GM19452 (cell line): ENCODE measurements at regions not wholly inside any gene's neighbourhood (a gene's known extent, or its start where the extent isn't known, plus 50 kb on each side); places are given as distances from the start of the nearest gene placed in this dataset.

Experiments used
- ATAC-seq: cut with Tn5 transposase; IDR thresholded peaks from one replicate; pipeline ENCODE4 v1.9.1; 2021; ENCODE audit not compliant: unreplicated experiment

DNA sequence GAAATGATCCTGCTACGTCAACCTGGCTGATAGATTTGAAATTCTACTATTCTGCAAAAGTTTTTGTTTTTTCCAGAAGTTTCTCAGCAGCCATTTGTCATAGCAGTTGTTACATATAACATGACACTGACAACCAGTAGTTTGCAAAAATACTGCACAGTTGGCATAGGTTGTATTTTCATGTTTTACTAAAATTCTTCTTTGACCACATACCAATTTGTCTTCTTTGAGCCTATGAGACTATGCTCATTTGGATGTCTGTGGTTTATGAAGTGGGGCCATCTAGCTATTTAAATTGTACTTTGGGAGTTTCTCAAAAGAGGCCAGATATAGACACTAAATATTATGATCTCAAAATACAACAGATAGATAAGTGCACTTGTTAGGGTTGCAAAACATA is 104.9 kb upstream of the PREP start:
- ATAC-seq = no peak

DNA sequence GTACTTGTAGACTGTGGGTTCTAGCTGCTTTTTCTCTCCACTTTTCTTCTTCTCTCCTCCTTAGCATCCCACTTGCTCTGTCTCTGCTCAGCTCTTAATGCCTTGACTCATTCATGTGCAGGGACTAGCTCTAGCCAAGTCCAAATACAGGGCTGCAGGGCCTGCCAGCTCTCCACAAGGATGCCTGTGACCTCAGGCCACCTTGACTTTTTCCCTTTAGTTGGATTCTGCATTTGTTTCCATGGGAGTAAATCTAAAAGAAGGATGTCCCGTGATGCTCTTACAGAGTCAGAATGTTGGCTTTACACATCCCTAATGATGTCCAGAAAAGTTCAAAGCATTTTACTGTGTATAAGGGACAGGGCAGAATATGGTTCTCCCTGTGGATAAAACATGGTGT is 101.8 kb upstream of the PREP start:
- ATAC-seq = no peak

DNA sequence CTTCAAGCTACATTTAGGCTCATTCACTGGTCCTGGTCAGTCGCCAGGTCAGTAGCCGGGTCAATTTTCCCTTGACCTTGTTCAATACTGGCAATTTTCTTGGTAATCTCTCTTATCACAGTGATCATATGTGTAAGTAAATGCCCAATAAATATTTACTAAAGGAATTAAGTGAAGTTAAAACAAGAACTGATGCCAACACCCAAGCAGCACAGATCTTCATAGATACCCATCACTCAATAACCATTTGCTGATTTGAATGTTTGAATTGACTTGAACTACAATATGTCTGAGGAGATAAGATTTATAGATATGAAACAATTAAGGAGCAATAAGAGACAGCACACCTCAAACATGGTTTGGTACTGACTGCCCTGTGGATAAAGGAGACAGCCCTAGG is 100.8 kb upstream of the PREP start:
- ATAC-seq = no peak

DNA sequence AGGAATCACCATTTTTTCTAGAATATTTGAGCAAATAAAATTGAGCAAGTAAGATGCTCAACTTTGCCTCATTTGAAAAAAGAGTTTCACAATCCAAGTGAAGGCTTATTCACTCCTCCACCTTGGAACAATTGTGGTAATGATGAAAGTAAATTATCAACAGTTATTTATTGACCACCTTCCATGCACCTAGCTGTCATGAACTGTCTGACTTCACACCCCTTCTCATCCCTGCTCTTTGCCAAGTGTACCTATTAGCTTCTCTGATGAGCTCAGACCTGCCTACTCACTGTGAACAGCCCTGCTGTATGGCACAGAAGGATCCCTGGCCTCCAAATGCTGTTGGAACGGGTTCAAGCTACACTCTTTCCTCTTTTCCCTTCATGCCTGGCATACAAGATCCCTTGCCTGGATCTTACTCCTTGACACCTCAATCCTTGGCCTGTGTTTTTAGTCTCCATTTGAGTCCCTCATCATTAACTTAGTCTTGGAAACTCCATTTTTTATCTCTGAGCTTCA is 99.0 kb upstream of the PREP start:
- no peak for ATAC-seq

DNA sequence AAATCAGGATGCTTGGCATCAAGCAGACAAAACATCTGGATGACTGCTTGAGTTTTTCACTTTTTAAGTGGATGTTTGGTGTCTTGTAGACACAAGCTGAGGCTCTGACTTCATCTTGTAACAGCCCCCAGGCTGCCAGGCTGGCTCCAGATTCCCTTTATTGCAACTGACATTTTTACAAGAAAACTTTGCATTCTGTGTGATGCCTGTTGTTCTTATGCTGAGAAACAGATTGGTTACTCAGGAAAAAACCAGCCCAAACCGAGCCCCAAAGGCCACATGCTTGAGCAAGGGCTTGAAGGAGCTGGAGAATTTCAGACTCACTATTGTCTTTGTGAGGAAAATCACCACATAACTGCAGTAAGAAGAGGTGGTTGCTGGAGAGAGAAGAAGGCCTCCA is 98.4 kb upstream of the PREP start:
- ATAC-seq = no peak

DNA sequence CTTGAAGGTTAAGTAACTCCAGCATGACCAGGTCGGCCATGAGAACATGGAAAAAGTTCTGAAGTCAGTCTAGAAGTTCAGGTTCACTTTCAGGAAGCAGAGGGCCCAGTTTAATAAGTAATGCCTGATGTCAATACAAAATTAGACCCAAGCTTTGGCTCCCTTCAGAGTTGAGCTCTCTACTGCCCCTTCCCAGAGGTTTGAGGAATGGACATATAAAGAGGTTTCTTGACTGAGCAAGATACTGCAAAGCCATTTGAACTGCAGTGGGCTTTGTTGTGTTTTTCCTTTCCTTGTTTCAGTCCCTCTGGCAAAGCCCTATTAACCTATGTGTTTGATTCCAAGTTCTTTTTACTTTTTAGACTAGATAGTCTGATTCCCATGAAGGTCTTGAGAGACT is 97.8 kb upstream of the PREP start:
- no peak for ATAC-seq

DNA sequence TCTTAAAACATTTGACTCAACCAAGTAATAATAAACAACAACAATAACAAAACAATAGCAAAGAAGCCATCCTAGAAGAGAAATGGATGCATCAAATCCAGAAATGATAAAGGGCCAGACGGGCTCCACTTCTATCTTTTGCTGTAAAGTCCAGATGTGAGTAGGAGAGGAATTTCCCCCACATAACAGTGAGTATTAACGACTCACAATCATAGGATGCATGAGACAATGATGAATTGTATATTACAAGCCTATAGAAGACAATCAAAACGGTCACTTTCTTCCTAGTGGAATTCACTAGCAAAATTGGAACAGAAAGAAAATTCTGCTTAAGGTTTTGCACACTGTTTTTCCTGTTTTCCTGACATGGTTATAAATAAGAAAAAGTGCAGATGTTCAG is 97.0 kb upstream of the PREP start:
- no peak for ATAC-seq

DNA sequence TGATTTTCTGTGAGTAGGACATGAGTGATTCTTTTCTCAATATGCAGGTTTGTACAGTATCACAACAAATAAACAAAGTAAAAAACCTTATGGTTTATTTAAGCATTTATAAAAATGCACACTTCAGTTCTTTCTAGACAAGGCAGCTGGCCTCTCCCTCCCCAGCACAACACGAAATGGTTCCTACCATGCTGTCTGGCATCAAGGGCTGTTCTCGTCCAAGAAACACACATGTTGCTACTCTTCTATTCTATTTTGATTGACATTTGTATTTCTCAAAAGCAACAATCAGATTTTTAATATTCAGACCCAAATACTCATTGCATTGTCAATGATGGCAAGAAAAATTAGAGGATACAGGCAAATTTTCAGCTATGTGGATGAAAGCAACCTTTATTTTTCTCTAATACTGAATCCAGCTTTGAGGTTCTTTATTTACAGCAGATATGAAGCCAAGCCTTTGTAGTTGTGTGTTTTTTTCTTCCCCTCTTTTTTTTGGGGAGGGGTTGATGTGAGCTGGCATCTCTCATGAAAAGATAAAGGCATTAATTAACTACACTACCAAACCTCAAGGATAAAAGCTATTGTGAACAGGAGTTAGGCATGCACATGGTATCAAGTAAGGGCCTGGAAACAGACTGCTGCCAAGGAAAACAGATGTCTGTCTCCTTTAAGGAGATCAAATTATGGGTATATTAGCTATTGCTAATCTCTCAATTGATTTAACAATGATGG is 96.4 kb upstream of the PREP start:
- no peak for ATAC-seq

DNA sequence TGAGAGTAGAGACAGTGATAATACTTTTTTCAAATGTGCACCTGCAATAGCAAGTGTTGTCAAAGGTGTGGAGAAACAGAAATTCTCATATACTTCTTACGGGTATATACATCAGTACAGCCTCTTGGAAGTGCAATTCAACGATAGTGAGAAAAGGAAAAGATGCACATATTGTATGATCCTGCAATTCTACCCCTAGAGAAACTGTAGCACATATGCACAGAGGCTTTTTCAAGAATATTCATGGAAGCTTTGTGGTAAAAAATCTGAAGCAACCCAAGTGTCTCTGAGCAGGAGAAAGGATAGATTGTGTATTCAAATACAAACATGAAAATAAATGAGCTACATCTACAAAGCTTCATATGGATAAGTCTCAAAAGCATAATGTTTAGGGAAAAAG is 94.7 kb upstream of the PREP start:
- no peak for ATAC-seq

DNA sequence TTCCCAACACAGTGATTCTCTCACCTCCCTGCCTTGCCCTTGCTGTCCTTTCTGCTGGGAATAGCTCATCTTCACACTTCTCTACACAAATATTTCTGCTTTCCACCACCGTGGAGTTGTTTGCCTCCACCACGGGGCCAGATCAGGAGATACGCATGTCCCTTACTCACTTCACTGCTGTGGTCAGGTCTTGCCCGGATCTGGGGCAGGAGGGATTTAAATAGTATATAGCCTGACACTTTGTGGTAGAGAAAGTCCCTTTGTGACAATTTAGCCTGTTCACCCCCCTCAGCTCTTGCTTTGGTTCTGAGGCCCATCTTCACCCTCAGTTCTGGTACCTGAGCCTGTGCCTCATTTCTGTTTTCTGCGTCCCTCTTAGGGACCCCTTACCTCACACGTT is 92.6 kb upstream of the PREP start:
- ATAC-seq = peak; percentile 68

DNA sequence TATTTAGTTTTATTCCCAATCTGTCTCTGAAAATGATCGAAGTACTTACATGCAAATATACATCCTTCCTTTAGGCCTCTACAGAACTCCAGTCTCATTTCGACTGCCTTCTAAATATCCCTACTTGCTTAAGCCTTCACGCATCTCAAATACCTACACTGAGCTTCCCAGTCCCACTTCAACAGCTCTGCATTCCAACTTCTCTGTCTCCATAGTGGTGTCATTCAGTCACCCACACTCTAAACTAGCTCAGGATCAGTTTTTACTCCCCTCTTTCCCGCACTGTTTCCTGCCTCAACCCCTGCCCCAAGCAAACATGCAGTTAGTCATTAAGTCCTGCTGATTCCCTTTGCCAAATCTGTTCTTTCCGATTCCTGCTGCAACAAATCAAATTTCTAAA is 91.8 kb upstream of the PREP start:
- no peak for ATAC-seq

DNA sequence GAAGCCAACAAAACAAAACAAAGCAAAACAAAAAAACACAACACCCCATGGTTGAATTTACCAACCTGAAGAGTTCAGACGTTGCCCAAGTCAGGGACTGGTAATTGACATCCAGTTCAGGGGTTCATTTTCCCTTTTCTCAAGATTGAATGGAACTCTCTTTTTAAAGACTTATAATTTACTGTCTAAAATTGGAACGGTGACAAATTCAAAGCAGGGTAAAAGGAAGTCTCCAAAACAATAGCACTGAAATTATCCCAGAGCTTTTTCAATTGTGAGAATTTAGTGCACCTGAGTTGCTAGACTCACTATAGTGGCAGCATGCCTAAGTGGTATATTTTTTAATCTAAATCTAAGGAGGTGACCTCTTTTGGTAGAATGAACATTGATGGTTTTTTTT is 90.9 kb upstream of the PREP start:
- no peak for ATAC-seq

DNA sequence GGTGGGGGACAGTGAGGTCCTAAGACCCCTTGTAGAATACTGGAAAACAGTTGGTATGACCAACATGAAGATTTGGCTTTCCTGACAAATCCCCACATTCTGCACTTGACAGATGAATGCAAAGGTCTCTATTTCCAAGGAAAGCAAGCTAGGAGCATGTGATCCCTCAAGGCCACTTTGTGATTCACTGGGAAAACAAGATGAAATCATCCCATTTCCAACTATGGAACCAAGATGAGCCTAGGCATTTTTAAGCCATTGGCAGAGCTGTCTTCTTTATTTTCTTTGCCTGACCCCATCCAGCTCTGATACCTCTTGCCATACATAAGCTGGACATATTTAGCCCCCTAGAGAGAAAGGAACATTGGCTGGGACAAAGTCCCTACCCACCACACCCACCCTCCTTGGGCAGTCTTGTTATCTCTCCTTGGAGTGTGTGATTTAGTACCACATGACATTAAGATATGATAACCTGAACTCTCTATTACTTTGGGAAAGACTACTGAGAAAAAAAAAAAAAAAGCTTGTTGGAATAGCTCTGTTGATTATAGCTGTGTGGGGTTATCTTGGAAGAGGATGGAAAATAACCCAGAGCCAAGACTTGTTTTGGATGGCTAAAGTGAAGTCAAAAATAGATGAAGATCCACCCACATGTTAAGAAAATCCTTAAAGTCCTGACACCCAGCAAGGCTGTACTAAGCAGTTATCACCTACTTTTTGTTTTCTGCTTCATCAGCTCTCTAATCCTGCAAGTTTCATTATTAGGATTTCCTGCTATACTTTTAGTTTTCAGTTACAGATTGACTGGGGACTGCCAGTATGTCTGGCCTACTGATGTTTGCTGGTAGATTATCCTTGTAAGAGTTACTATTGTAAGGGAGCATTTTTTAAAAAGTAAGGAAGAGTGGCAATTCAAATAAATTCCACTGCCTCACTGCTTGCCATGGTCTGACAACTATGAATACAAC is 90.1 kb upstream of the PREP start:
- ATAC-seq = peak; percentile 76

DNA sequence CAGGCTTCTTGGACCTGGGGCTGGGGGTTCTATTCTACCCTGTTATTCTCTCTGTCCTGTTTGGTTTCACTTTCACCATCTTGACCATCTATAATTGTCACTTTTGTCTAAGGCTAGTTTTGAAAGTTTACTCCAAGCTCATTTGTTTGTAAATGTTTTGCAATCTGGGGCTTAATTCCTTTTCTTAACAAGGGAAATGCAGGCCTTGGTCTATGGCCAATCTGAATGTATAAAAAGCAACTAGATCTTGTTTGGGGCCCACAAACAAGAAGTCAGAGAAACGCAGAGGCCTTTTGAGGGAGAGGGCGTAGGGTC is 86.3 kb upstream of the PREP start:
- ATAC-seq = no peak

DNA sequence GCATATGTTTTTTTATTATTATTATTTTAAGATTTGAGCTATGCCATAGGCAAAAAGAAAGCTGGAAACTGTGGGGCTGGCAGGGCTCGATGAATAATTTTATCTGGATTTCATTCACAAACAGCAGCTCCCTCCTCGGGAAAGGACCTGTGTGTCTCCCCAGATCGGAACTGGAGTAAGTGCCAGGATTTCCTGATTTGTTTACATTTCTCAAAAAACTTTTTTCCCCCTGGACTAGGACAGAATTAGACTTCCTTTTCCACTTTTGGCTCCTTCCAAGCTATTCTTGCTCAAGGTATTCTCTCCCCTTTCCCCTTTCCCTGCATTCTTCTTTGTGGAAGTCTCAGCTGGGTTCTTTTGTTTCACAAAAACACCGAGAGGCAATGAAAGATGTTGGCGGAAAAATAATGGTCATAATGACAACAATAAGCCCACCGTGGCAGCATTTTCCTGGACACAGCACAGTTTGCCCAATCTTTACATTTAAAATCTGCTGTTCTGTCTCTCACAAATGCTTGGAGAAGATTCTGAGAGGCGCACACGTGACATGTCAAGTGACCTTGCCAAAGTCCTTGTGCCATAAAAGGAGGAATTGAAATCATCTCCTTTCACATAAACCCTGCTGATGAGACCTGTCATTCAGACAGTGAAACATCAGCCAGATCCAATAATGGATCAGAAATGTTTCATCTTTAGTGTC is 85.8 kb upstream of the PREP start:
- no peak for ATAC-seq

DNA sequence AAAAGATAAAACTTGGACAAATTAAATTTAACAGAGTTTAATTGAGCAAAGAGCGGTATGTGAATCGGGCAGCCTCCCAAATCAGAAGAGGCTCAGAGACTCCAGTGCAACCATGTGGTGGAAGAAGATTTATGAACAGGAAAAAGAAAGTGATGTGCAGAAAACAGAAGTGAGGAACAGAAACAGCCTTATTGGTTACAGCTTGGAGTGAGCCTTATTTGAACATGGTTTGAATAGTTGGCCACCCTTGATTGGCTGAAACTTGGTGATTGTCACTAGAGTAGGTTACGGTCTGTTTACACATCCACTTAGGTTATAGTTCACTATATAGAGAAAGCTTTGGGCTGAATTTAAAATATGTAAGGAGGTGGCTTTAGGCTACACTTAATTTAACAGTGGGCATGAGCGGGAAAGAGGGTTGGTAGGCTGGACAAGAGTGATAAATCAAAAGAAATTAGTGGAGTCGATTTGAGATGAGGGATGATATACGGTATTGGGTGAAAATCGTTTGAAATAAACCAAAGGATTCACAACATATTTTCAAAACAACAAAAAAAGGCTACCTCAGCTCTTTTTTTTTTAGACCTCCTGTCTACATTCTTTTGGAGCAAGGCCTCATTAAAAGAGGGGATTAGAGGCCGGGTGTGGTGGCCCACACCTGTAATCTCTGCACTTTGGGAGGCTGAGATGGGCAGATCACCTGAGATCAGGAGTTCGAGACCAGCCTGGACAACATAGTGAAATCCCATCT is 84.3 kb upstream of the PREP start:
- no peak for ATAC-seq

DNA sequence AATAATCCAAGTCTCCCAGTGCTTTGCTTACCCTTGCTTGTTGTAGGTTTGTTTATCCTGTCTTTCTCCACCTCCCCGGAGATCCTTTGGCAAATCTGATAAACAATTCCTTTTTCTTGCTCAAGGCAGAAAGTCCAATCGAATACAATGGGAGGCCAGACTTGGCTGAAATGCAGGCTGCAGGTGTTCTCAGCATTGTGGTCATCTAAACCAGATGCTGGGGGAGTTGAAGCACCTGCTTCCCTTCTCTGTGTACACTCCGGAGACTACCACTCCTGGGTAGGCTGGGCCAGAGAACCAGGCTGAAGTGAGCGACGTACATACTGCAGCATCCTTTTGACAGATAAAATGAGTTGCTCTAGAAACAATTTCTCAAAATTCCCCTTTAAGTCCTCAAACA is 82.6 kb upstream of the PREP start:
- peak; percentile 68 for ATAC-seq

DNA sequence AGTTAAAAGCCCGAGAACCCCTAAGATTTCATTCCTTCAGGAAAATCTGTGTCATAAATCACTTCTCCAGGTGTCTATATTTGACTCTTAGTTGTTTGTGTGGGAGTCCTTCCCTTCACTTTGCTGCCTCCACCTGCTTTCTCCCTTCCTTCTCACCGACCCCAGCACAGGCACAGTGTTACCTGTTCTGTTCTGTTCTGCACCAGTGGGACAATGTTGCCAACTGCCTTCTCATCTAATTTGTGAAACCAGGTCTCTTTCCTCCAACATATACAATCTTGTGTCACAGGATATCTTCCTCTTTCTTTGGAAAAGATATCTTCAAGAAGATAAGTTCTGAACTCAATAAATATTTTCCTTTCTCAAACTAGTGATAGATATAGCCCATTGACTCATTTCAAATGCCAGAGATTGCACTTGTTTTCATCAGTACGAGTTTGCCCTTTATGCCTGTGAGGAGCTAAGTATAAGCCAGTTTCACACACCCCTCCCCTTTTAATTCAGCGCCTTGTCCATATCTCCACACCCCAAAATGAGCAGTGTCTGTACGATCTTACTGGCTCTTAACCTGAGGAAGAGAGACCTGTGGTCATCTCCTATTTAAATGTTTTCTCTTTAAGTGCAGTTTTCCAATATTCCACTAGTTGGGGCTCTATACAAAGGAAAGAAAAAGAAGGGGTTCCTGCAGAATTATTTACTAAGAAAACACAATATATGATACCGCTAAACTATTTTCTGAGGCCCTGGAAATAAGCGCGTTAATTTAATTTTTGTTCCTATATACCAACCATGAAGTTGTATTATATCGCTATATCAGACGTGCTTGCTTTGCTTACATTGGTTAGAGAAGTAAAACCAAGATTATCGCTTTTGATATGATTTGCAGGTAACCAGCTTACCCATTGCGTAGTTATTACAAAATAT is 81.6 kb upstream of the PREP start:
- ATAC-seq = no peak

DNA sequence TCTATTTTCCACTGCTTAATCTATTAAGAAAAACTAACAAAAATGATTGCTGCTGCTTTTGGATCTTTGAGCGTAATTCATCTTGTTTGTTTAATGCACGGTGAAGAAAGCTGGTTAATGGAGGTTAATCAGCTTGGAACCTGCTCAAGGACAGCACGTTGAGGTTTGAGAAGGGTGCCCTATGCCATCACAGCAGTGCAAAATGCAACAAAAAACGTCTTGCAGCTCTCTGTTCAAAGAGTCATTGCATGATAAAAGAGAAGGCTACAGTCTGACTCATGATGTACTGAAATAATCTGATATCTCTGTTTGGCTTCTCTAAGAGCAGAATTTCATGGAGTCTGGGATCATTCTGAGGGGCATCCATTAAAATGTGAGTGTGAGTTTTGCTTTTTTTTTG is 80.6 kb upstream of the PREP start:
- no peak for ATAC-seq

DNA sequence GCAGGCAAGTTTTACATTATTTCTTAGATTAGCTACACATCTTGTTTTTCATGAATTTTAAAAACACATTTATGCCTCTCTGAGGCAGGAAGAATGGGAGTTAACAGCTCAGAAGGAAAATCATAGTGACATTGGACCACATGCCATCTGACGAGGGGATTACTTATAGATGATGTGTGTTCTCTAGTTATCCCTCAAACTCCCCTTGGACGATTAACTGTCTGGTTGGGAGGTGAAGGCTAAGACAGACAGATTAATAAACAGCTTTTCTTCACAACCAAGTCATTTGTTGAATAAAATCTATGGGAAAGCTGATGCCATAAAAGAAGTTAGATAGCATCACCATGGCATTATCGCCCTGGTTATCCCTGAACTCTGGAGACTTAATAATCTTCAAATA is 80.0 kb upstream of the PREP start:
- ATAC-seq = no peak
